ENCODE measurements at regions not wholly inside any gene's neighbourhood (a gene's known extent, or its start where the extent isn't known, plus 50 kb on each side); places are given as distances from the start of the nearest gene placed in this dataset.

- Histone ChIP-seq H3K4me3 (ENCODE audit: extremely low read depth in 1 of 4, insufficient read depth in 2 of 4, low read depth in 3 of 4, low read length in 4 of 4) (no peak overlapping the region), H3K79me2 (ENCODE audit: control insufficient read depth in 1 of 2, insufficient read depth in 2 of 2, low read length in 2 of 2) (no peaks in the 10 kb centered on the region)
- WGBS, 2 experiments (ENCODE audit: extremely low coverage in 1 of 2, insufficient coverage in 1 of 2, insufficient read length in 1 of 2, insufficient replicate concordance in 2 of 2, low coverage in 1 of 2, low lambda C conversion rate in 2 of 2, missing lambda C conversion rate in 1 of 2): 94% methylated on average over 1 of the region's 1 CpG; no CpG with 5 or more reads in 1 of the 2 experiments
Observed at GRCh38 chr17:70646673-70647072, 477.3 kb downstream of the KCNJ2 start.

More at GRCh38 chr17:70646673-70647072, 477.3 kb downstream of the KCNJ2 start:
- H2AK5ac ChIP-seq (ENCODE audit: low read depth, low read length): no peak overlapping the region
- DNase-seq (ENCODE audit: low read depth in 1 of 2, low spot score in 2 of 2): no peak
- H3K56ac ChIP-seq (replicated peaks; ENCODE audit: insufficient read length, low read depth, low read length): no peak overlapping the region
- H3K9me3 ChIP-seq (ENCODE audit: insufficient read depth in 2 of 2, low read depth in 1 of 2, low read length in 1 of 2): no peaks in the 10 kb centered on the region
- no peak overlapping the region for H3K4ac ChIP-seq (replicated peaks; ENCODE audit: insufficient read length, low read depth, low read length)
- no peaks in the 10 kb centered on the region for H3K79me1 ChIP-seq (ENCODE audit: low read depth, low read length)
- no peak overlapping the region for H2AFZ ChIP-seq (ENCODE audit: low read length)
- no peaks in the 10 kb centered on the region; a peak in 1 of 7 replicates for H3K4me1 ChIP-seq (replicated peaks in 1 of 4; ENCODE audit: control insufficient read depth in 3 of 4, insufficient read depth in 4 of 4, low read length in 3 of 4)
- no peak overlapping the region for H3K9ac ChIP-seq (replicated peaks in 1 of 4; ENCODE audit: extremely low read depth in 1 of 4, low read depth in 3 of 4, low read length in 3 of 4)
- no peak overlapping the region for H3K14ac ChIP-seq (ENCODE audit: insufficient read length)
- H4K8ac ChIP-seq (ENCODE audit: extremely low read depth, insufficient read depth, low read length): no peak overlapping the region
- no peak for TF ChIP-seq SAP30 (IDR thresholded peaks at IDR 0.05; ENCODE audit: insufficient read depth, insufficient replicate concordance, low read length)
- no peak for TF ChIP-seq MAFK (IDR thresholded peaks at IDR 0.05; ENCODE audit: low read depth, low read length)
- no peak for TF ChIP-seq FOSL1 (IDR thresholded peaks at IDR 0.05; ENCODE audit: insufficient read depth, low read depth, low read length)
- TF ChIP-seq HDAC2 (IDR thresholded peaks at IDR 0.05; ENCODE audit: borderline replicate concordance in 1 of 2, low read depth in 2 of 2, low read length in 2 of 2): no peak
- no peak for TF ChIP-seq CBX8 (IDR thresholded peaks at IDR 0.05; ENCODE audit: borderline replicate concordance, low read depth, low read length)
- TF ChIP-seq RNF2 (IDR thresholded peaks at IDR 0.05; ENCODE audit: borderline replicate concordance, low read depth, low read length, missing control alignments, poor library complexity, severe bottlenecking): no peak
- no peak for TF ChIP-seq CBX5 (IDR thresholded peaks at IDR 0.05; ENCODE audit: low read depth, low read length)
- TF ChIP-seq, protein P1, sequence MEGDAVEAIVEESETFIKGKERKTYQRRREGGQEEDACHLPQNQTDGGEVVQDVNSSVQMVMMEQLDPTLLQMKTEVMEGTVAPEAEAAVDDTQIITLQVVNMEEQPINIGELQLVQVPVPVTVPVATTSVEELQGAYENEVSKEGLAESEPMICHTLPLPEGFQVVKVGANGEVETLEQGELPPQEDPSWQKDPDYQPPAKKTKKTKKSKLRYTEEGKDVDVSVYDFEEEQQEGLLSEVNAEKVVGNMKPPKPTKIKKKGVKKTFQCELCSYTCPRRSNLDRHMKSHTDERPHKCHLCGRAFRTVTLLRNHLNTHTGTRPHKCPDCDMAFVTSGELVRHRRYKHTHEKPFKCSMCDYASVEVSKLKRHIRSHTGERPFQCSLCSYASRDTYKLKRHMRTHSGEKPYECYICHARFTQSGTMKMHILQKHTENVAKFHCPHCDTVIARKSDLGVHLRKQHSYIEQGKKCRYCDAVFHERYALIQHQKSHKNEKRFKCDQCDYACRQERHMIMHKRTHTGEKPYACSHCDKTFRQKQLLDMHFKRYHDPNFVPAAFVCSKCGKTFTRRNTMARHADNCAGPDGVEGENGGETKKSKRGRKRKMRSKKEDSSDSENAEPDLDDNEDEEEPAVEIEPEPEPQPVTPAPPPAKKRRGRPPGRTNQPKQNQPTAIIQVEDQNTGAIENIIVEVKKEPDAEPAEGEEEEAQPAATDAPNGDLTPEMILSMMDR (IDR thresholded peaks at IDR 0.05; ENCODE audit: control extremely low read depth in 1 of 3, insufficient read depth in 1 of 3, low read depth in 1 of 3, low read length in 3 of 3): no peak
- no peak for TF ChIP-seq SP1 (IDR thresholded peaks at IDR 0.05; ENCODE audit: low read depth, low read length)
- no peak for TF ChIP-seq RBBP5 (IDR thresholded peaks at IDR 0.05; ENCODE audit: borderline replicate concordance, low read depth, low read length)
- TF ChIP-seq JUND (IDR thresholded peaks at IDR 0.05; ENCODE audit: low read length): no peak
- H2BK12ac ChIP-seq (ENCODE audit: low read depth, low read length): no peak overlapping the region
- H3K4me2 ChIP-seq (ENCODE audit: insufficient read depth in 1 of 2, low read depth in 2 of 2, low read length in 2 of 2): no peak overlapping the region
- no peaks in the 10 kb centered on the region for H4K20me1 ChIP-seq (replicated peaks in 1 of 2; ENCODE audit: control insufficient read depth in 1 of 2, insufficient read depth in 2 of 2, low read length in 2 of 2)
- no peak overlapping the region for H4K91ac ChIP-seq (replicated peaks; ENCODE audit: insufficient read length, low read length)
- no peaks in the 10 kb centered on the region for H3K36me3 ChIP-seq (ENCODE audit: control insufficient read depth in 2 of 4, insufficient read depth in 4 of 4, low read length in 3 of 4)
- H3K23ac ChIP-seq (ENCODE audit: insufficient read length): no peak overlapping the region
- H3K18ac ChIP-seq (ENCODE audit: extremely low read depth, low read length): no peak overlapping the region
- no peak for FAIRE-seq
- no peak overlapping the region for H2BK15ac ChIP-seq (ENCODE audit: low read length)
- no peaks in the 10 kb centered on the region for H3K23me2 ChIP-seq (ENCODE audit: low read depth, low read length)
- no peaks in the 10 kb centered on the region for H3K27me3 ChIP-seq (replicated peaks in 1 of 4; ENCODE audit: control insufficient read depth in 3 of 4, extremely low read depth in 1 of 4, insufficient read depth in 3 of 4, low read length in 3 of 4)
- no peak overlapping the region for H2BK120ac ChIP-seq (replicated peaks; ENCODE audit: low read depth, low read length)
- no peak overlapping the region for H3K27ac ChIP-seq (ENCODE audit: low read depth, low read length)
- no peak overlapping the region for H2BK5ac ChIP-seq (ENCODE audit: low read depth, low read length)
- POLR2A ChIA-PET (ENCODE audit: partially characterized antibody): no interaction called here
- no peak overlapping the region for H2BK20ac ChIP-seq (ENCODE audit: low read length)
- no peak overlapping the region for H4K5ac ChIP-seq (ENCODE audit: insufficient read length, low read depth, low read length)
- CTCF ChIA-PET (ENCODE audit: partially characterized antibody): interaction anchor here (0.6 kb wide), 1 partner anchor 423 kb away, joined by 3 read pairs; no protein-coding TSS in a partner anchor
